Right atrium auricular region (tissue), 2 donors: ENCODE measurements at regions not wholly inside any gene's neighbourhood (a gene's known extent, or its start where the extent isn't known, plus 50 kb on each side); places are given as distances from the start of the nearest gene placed in this dataset.
"Not testable (repeated sequence)": the region's sequence is repeated elsewhere in the genome, so short reads cannot be mapped to it uniquely, and the experiment has no call there.

Source experiments
- DNase-seq: peaks from one replicate; pipeline ENCODE4 v3.0.0-alpha.2; 2019; ENCODE audit warnings: low spot score
- H3K27ac ChIP-seq, 2 donors: fragments of 200-600 bp; sonication (generic); 1 replicate in 1 of 2; 2 replicates in 1 of 2; pipeline ENCODE4 v1.5.1; 2016 to 2019
- H3K27me3 ChIP-seq, 2 donors: fragments of 200-600 bp; sonication (generic); one replicate each; pipeline versions ENCODE4 v1.5.1 to v1.6.0; 2017 to 2019
- H3K36me3 ChIP-seq: fragments of 200-600 bp; sonication (generic); one replicate; pipeline ENCODE4 v1.5.1; 2016
- H3K4me1 ChIP-seq, 2 donors: fragments of 200-600 bp; sonication (generic); one replicate each; pipeline versions ENCODE4 v1.5.1 to v1.6.0; 2017 to 2019
- H3K4me3 ChIP-seq, 2 donors: fragments of 200-600 bp; sonication (generic); 1 replicate in 1 of 2; 2 replicates in 1 of 2; pipeline ENCODE4 v1.5.1; 2017 to 2019; ENCODE audit warnings: mild to moderate bottlenecking in 1 of 2, moderate library complexity in 1 of 2
- H3K9me3 ChIP-seq, 2 donors: fragments of 200-600 bp; sonication (generic); one replicate each; pipeline ENCODE4 v1.5.1; 2019
- TF ChIP-seq, protein P1 (sequence below), 2 donors: fragments of 200-600 bp; sonication (generic); IDR thresholded peaks; one replicate each; pipeline ENCODE4 v1.5.1; 2019; ENCODE audit warnings: antibody characterized with exemption in 2 of 2

DNA sequence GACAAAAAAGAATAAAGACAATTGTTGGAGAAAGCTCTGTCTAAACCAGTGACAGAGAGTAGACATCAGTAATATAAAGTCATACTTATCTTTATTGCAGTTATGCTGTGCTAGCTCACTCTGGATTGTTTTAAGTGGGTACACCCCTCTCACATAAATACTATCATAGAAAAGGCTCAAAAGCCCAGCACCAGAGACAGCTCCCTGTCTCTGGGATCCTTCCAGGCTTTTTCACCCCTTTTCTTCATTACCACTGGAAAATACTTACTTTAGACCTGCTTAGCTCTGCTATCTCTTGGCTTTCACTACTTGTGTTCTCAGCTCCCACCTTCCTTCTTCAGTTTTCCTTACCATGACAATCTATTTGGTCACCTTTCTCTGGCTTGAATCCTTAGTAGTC, 259.1 kb upstream of the MINDY3 start:
- no peaks in the 10 kb centered on the region for H3K36me3 ChIP-seq
- TF ChIP-seq, protein P1, sequence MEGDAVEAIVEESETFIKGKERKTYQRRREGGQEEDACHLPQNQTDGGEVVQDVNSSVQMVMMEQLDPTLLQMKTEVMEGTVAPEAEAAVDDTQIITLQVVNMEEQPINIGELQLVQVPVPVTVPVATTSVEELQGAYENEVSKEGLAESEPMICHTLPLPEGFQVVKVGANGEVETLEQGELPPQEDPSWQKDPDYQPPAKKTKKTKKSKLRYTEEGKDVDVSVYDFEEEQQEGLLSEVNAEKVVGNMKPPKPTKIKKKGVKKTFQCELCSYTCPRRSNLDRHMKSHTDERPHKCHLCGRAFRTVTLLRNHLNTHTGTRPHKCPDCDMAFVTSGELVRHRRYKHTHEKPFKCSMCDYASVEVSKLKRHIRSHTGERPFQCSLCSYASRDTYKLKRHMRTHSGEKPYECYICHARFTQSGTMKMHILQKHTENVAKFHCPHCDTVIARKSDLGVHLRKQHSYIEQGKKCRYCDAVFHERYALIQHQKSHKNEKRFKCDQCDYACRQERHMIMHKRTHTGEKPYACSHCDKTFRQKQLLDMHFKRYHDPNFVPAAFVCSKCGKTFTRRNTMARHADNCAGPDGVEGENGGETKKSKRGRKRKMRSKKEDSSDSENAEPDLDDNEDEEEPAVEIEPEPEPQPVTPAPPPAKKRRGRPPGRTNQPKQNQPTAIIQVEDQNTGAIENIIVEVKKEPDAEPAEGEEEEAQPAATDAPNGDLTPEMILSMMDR (IDR thresholded peaks at IDR 0.05): no peak
- DNase-seq: no peak
- no peak overlapping the region for H3K27ac ChIP-seq
- no peaks in the 10 kb centered on the region for H3K9me3 ChIP-seq
- H3K27me3 ChIP-seq: no peaks in the 10 kb centered on the region
- no peaks in the 10 kb centered on the region for H3K4me1 ChIP-seq
- no peak overlapping the region for H3K4me3 ChIP-seq

DNA sequence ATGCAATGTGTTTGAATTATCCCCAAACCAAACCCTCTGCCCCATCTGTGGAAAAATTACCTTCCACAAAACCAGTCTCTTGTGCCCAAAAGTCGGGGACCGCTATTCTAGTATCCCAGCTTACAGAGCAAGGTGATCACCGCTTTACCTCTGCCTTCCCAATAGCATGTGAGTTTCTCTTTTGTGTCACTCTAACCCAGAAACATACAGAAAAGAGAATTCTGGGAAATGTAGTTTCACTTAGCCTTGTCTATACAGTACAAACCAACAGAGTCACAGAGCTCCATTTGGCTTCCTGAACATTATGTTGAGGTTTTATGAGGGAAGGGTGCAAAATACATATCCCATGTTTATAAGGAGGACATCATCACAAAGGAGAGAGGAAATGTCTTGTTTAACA, 260.3 kb upstream of the MINDY3 start:
- H3K9me3 ChIP-seq: no peaks in the 10 kb centered on the region
- H3K27me3 ChIP-seq: no peaks in the 10 kb centered on the region
- no peak for DNase-seq
- TF ChIP-seq, protein P1 (IDR thresholded peaks at IDR 0.05): no peak
- H3K4me3 ChIP-seq: no peak overlapping the region
- no peaks in the 10 kb centered on the region for H3K36me3 ChIP-seq
- H3K4me1 ChIP-seq: no peaks in the 10 kb centered on the region
- H3K27ac ChIP-seq: no peak overlapping the region

DNA sequence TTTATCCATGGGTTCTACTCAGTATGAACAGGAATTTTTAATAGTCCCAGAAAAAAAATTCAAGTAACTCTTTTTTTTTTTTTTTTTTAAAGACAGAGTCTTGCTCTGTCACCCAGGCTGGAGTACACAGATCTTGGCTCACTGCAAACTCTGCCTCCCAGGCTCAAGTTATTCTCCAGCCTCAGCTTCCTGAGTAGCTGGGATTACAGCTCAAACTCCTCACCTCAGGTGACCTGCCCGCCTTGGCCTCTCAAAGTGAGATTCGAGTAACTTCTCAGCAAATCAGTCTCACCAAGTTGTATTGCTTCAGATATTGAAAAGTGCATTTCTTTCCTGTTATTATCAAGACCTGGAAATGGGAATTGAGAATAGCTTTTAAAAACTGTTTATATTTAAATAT, 281.2 kb upstream of the MINDY3 start:
- H3K27ac ChIP-seq: no peak overlapping the region
- TF ChIP-seq, protein P1 (IDR thresholded peaks at IDR 0.05): no peak
- H3K27me3 ChIP-seq: no peaks in the 10 kb centered on the region
- H3K36me3 ChIP-seq: no peaks in the 10 kb centered on the region
- no peak for DNase-seq
- no peaks in the 10 kb centered on the region for H3K4me1 ChIP-seq
- H3K9me3 ChIP-seq: no peaks in the 10 kb centered on the region
- H3K4me3 ChIP-seq: no peak overlapping the region

DNA sequence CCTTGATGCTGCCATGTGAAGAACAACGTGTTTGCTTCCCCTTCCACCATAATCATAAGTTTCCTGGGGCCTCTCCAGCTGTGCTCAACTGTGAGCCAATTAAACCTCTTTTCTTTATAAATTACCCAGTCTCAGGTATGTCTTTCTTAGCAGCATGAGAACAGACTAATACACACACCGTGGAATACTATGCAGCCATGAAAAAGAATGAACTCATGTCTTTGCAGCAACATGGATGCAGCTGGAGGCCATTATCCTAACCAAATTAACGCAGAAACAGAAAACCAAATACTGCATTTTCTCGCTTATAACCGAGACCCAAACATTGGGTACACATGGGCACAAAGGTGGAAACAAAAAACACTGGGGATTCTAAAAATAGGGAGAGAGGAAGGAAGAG, 286.7 kb upstream of the MINDY3 start:
- Histone ChIP-seq H3K4me1 (no peaks in the 10 kb centered on the region), H3K27me3 (no peaks in the 10 kb centered on the region), H3K36me3 (no peaks in the 10 kb centered on the region), H3K9me3 (no peaks in the 10 kb centered on the region), H3K4me3 (no peak overlapping the region), H3K27ac (no peak overlapping the region)
- DNase-seq: no peak
- TF ChIP-seq, protein P1 (IDR thresholded peaks at IDR 0.05): no peak

DNA sequence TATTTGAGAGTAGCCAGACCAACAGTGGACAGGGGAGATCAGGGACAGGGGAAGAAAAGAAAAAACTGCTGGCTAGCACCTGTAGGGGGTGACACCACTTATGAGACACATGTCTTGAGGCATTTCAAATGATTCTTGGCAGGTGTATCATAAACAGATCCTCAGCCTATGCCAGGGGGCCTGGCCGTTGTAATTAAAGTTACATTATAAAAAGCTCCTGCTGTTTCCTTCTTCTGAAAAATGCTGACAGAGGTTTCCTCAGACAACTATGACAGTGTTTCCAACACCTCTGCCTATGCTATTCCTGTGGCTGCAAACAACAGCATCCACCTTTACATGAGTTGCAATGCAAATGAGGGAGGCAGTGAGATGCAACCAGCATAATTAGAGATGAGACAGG, 281.0 kb upstream of the PTER start:
- Histone ChIP-seq H3K4me1 (no peaks in the 10 kb centered on the region), H3K27me3 (no peaks in the 10 kb centered on the region), H3K9me3 (no peaks in the 10 kb centered on the region), H3K36me3 (no peaks in the 10 kb centered on the region), H3K27ac (no peak overlapping the region), H3K4me3 (no peak overlapping the region)
- TF ChIP-seq, protein P1 (IDR thresholded peaks at IDR 0.05): no peak
- no peak for DNase-seq

DNA sequence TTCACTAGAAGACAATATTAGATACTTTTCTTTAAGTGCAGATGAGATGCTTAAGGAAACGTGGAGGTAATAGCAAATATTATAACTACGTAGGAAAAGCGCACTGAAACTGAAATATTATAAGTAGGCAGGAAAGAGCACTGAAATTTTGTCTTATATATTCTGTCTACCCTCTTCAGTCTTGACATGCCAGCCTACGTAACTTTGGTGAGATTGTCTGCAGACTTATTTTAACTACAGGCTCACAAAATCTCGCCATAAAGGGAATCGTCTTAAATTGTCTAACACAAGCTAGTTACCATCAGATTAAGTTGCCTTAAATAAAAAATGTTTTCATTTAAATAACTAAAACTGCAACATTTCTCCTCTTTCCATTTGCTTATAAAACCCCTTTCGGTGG, 280.1 kb upstream of the PTER start:
- DNase-seq: no peak
- Histone ChIP-seq H3K27me3 (no peaks in the 10 kb centered on the region), H3K27ac (no peak overlapping the region), H3K4me3 (no peak overlapping the region), H3K4me1 (no peaks in the 10 kb centered on the region), H3K9me3 (no peaks in the 10 kb centered on the region), H3K36me3 (no peaks in the 10 kb centered on the region)
- TF ChIP-seq, protein P1 (IDR thresholded peaks at IDR 0.05): no peak

DNA sequence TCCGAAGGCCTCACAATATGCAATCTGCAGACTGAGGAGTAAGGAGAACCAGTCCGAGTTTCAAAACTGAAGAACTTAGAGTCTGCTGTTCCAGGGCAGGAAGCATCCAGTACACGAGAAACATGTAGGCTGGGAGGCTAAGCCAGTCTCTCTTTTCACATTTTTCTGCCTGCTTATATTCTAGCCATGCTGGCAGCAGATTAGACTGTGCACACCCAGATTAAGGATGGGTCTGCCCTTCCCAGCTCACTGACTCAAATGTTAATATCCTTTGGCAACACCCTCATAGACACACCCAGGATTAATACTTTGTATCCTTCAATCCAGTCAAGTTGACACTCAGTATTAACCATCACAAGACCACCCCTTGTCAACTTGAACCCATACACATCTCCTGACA, 271.7 kb upstream of the PTER start:
- not testable (repeated sequence) for H3K4me1 ChIP-seq, H3K27ac ChIP-seq, H3K4me3 ChIP-seq, H3K36me3 ChIP-seq, DNase-seq, H3K27me3 ChIP-seq
- H3K9me3 ChIP-seq: peaks cover 0 to 17% of the 10 kb centered on the region in 2 donors
